Ishikawa (cell line): ENCODE measurements at regions not wholly inside any gene's neighbourhood (a gene's known extent, or its start where the extent isn't known, plus 50 kb on each side); places are given as distances from the start of the nearest gene placed in this dataset.

Experiments used
- CEBPB ChIP-seq: IDR thresholded peaks from 2 replicates; pipeline ENCODE4 v1.6.1; 2012
- CREB1 ChIP-seq: IDR thresholded peaks from 2 replicates; pipeline ENCODE4 v1.6.1; 2012; ENCODE audit warnings: low read depth
- EGR1 ChIP-seq: IDR thresholded peaks from 2 replicates; pipeline ENCODE4 v1.6.1; 2012
- EP300 ChIP-seq: IDR thresholded peaks from 2 replicates; pipeline ENCODE4 v1.6.1; 2012; ENCODE audit warnings: borderline replicate concordance
- FOXM1 ChIP-seq: IDR thresholded peaks from 2 replicates; pipeline ENCODE4 v1.6.1; 2012; ENCODE audit warnings: low read depth, borderline replicate concordance
- MAX ChIP-seq: IDR thresholded peaks from 2 replicates; pipeline ENCODE4 v1.6.1; 2012
- NFIC ChIP-seq: IDR thresholded peaks from 2 replicates; pipeline ENCODE4 v1.6.1; 2012
- RAD21 ChIP-seq: IDR thresholded peaks from 2 replicates; pipeline ENCODE4 v1.6.1; 2012; ENCODE audit warnings: low read depth
- TAF1 ChIP-seq: IDR thresholded peaks from 2 replicates; pipeline ENCODE4 v1.6.1; 2012; ENCODE audit warnings: low read depth, mild to moderate bottlenecking
- TCF12 ChIP-seq: IDR thresholded peaks from 2 replicates; pipeline ENCODE4 v1.6.1; 2012; ENCODE audit warnings: low read depth
- TEAD4 ChIP-seq: IDR thresholded peaks from 2 replicates; pipeline ENCODE4 v1.6.1; 2012
- USF1 ChIP-seq: IDR thresholded peaks from 2 replicates; pipeline ENCODE4 v1.6.1; 2012
- YY1 ChIP-seq: IDR thresholded peaks from 2 replicates; pipeline ENCODE4 v1.6.1; 2012; ENCODE audit warnings: low read depth
- ZBTB7A ChIP-seq: IDR thresholded peaks from 2 replicates; pipeline ENCODE4 v1.6.1; 2012; ENCODE audit warnings: low read depth
- TF ChIP-seq, protein P1 (sequence below): IDR thresholded peaks from 2 replicates; pipeline ENCODE4 v1.6.1; 2012; ENCODE audit warnings: low read depth, mild to moderate bottlenecking

DNA sequence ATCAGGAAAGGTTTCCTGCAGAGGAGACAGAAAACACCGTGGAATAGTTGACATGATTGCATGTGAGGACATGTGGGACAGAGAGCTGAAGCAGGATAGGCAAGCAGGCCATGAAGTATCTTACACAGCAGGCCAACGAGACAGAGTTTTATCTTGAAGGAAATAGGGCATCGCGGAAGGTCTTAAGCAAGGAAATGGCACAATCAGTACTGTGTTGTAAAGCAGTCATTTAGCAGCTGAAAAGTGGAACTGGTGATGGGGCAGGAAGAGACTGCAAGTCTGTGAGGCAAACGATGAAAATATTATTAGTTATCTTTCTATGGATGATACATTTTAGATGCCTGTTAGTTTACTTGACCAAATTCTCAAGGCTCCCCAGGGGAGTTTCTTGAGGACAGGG, 535.1 kb downstream of the SOX2 start:
- TF ChIP-seq CREB1 (no peak), RAD21 (no peak), YY1 (no peak), MAX (no peak), EP300 (no peak), TCF12 (no peak), EGR1 (no peak), TEAD4 (no peak), ZBTB7A (no peak), USF1 (no peak), CEBPB (no peak), TAF1 (no peak), NFIC (no peak), FOXM1 (no peak)
- TF ChIP-seq, protein P1, sequence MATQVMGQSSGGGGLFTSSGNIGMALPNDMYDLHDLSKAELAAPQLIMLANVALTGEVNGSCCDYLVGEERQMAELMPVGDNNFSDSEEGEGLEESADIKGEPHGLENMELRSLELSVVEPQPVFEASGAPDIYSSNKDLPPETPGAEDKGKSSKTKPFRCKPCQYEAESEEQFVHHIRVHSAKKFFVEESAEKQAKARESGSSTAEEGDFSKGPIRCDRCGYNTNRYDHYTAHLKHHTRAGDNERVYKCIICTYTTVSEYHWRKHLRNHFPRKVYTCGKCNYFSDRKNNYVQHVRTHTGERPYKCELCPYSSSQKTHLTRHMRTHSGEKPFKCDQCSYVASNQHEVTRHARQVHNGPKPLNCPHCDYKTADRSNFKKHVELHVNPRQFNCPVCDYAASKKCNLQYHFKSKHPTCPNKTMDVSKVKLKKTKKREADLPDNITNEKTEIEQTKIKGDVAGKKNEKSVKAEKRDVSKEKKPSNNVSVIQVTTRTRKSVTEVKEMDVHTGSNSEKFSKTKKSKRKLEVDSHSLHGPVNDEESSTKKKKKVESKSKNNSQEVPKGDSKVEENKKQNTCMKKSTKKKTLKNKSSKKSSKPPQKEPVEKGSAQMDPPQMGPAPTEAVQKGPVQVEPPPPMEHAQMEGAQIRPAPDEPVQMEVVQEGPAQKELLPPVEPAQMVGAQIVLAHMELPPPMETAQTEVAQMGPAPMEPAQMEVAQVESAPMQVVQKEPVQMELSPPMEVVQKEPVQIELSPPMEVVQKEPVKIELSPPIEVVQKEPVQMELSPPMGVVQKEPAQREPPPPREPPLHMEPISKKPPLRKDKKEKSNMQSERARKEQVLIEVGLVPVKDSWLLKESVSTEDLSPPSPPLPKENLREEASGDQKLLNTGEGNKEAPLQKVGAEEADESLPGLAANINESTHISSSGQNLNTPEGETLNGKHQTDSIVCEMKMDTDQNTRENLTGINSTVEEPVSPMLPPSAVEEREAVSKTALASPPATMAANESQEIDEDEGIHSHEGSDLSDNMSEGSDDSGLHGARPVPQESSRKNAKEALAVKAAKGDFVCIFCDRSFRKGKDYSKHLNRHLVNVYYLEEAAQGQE, result no peak

DNA sequence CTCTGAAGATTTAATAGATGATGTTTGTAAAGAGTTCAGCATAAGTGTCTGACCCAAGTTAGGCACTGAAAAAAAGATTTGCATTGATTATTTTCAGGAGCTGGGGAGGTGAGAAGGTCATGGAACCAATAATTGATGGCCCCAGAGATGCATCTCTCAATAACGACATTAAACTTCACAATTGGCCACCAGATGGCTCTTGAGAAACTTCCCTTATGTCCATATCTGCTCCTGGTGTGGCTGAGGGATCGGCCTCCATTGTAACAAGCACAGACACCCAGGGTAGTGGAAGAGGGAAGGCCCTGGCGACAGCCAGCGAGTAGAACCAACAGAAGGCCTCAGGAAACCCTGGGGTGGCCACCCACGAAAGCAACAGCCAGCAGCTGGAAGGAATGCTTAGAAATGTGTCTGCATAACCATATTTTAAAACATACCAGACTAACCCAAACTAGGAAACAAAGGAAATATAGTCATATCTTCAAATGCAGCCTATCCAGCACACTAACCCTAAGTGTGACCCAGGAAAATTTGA, 536.7 kb downstream of the SOX2 start:
- no peak for TF ChIP-seq TAF1
- TF ChIP-seq TEAD4, result no peak
- TF ChIP-seq CEBPB, result no peak
- no peak for TF ChIP-seq FOXM1
- TF ChIP-seq EGR1, result no peak
- TF ChIP-seq, protein P1, result no peak
- no peak for TF ChIP-seq CREB1
- no peak for TF ChIP-seq YY1
- no peak for TF ChIP-seq RAD21
- TF ChIP-seq EP300, result no peak
- TF ChIP-seq ZBTB7A, result no peak
- TF ChIP-seq NFIC, result no peak
- TF ChIP-seq MAX, result no peak
- TF ChIP-seq TCF12, result no peak

- TF ChIP-seq TCF12 (no peak), CEBPB (no peak), EGR1 (no peak), ZBTB7A (no peak), FOXM1 (no peak), TEAD4 (no peak), EP300 (no peak), RAD21 (no peak), TAF1 (no peak), USF1 (no peak), MAX (no peak), NFIC (no peak), CREB1 (no peak), YY1 (no peak)
- TF ChIP-seq, protein P1, result no peak
Measured at GRCh38 chr3:182252802-182253201, 540.5 kb upstream of the ATP11B start.

- TF ChIP-seq USF1 (no peak), MAX (no peak), ZBTB7A (no peak), RAD21 (no peak), CEBPB (no peak), NFIC (no peak), TAF1 (no peak), FOXM1 (no peak)
Measured at GRCh38 chr3:182255158-182255557, 538.1 kb upstream of the ATP11B start.
